Brain pericyte (primary cell): ENCODE measurements at regions not wholly inside any gene's neighbourhood (a gene's known extent, or its start where the extent isn't known, plus 50 kb on each side); places are given as distances from the start of the nearest gene placed in this dataset.
A peak's percentile ranks its signal among the peaks of the same experiment; 100 is the strongest.
"Not testable (repeated sequence)": the region's sequence is repeated elsewhere in the genome, so short reads cannot be mapped to it uniquely, and the experiment has no call there.

ENCODE experiments used
- DNase-seq: peaks from one replicate; pipeline ENCODE4 v3.0.0-alpha.2; 2012; ENCODE audit warnings: low read depth, low spot score

DNA sequence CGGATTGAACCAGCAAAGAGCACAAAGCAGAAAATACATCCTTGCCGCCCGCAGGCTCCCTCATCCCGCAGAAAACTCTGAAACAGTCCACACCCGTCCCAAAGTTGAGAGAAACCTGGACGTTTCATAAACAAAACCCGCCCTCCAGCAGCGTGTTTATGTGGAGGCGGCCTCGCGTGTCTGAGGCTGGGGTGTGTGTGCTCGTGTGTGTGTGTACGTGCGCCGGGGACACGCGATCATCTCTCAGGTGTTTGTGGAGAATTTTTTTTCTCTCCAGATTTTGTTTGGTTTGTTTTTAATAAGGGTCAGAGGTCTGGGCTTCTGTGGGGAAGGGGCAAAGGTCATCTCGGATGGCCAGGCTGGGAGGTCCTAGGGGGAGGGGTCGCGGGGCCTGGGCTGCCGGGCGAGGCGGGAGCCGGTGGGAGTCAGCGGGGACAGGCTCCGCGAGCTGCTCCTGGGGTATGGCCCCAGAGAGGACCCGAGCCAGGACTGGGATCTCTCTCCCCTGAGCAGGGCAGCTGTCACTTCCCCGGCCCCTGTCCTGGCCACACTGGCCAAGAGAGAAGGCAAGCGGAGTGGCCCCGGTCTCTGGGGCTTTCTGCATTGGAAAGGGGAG is 206.4 kb downstream of the C9orf50 start:
- DNase-seq: no peak

DNA sequence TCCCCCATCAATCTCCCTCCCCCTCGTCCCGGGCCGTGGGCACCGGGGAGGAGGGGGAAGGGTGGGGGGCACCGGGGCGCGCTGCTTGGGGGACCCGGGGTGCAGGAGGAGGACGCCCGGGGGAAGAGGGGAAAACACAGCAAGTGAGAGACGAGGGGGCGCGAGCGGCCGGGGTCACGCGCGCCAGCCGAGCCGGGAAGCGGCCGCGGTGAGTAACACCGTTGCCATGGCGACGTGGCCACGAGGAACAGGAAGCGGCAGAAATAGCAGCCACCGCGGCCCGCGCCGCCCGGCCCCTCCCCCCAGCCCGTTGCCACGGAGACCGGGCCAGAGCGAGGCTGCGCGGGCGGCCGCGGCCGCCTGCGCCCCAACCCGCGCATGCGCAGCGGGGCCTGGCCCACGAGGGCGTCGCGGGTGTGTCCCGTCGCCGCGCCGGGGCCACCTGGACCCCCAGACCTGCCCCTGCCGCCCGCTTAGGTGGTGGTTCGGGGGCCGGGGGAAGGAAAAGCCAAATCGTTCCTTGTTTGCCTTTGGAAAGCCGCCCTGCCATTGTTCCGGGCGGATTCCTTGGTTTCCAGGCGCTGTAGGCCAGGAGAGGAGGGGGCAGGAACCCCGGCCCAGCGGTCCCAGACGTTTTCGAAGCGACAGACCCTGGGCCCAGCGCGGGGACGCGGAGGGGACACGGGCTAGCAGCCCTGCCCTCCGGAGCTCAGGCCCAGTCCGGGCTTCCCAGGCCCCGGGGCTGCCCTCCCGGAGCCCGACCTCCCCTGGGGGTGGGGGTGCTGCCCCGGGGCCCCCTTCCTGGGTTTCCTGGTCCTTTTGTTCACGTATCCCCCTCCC is 207.1 kb downstream of the C9orf50 start:
- peak; percentile 83 for DNase-seq

DNA sequence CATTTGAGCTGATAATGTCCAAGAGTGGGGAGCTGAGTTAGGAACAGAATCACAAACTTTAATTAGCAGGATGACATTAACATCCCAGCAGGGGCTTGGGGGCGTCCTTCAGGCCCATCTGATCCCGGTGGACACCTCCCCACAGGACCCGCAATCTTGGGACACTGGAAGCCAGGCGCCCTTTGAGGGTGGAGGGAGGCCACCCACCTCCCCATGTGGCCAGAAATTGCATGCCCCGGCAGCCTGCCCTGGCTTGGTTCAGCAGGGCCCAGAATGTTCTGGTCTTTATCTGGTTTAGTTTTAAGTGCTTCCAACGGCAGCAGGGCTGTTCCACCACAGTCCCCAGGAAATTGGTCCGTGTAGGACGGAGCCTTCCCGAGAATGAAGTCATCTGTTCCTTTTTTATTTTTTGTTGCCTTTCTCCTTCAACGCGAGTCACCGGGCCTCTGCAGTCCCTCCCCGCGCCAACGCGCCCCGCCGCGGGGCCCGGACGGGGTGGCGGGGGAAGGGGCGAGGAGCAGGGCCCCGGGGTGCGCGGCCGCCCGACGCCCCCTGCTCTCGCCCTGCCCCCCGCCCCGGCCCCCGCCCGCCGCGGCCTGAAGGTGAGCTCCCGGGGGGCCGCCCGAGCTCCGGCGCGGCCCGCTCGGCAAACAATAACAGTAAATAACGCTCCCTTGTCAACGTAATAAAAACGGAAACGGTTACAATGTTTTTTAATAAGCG is 207.9 kb downstream of the C9orf50 start:
- no peak for DNase-seq

DNA sequence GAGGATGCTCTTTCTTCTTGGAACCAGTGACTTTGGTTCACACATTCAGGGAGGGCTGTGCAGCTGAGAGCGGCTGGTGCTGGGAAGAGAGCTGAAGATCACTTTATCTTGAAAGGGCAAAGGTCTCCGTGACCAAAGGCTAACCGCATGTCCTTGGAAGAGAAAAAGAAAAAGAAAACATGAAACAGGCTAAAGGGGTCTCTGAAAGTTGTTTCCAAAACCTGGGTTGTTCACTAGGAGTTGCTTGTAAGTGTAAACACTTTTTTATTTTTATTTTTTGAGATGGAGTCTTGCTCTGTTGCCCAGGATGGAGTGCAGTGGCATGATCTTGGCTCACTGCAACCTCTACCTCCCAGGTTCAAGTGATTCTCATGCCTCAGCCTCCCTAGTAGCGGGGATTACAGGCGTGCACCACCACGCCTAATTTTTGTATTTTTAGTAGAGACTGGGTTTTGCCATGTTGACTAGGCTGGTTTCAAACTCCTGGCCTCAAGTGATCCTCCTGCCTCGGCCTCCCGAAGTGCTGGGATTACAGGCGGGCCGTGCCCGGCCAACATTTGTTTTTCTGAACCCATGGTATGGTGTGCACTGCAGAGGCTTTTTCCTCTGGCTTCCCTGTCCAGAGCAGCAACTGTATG is 208.6 kb downstream of the C9orf50 start:
- DNase-seq: not testable (repeated sequence)

DNA sequence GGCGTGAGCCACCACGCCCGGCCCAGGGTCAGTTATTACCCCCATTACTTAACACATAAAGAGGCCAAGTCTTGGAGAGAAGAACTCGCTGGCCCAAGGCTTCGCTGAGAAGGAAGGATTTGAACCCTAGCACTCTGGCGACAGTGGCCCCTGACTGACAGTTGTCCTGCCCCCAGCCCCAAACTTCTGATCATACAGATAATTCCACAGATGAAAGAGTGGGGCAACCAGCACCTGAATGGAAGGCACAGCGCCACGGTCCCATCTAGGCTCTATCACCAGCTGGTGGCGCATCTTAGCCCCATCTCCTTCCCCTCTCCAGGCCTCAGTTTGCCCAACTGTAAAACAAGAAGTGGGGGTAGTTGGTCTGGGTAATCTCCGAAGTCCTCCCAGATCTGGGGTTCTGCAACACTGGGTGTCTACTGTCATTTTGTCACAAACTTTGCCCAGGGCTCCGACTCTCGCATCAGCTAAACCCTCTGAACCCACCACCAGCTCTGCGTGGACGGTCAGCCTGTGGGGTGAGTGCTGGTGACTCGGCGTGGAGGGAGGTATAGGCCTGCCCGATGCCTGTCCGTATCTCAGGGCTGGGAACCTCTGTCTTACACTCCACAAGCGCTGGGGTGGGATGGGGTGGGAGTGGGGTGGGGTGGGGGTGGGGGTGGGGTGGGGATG is 209.3 kb downstream of the C9orf50 start:
- no peak for DNase-seq

DNA sequence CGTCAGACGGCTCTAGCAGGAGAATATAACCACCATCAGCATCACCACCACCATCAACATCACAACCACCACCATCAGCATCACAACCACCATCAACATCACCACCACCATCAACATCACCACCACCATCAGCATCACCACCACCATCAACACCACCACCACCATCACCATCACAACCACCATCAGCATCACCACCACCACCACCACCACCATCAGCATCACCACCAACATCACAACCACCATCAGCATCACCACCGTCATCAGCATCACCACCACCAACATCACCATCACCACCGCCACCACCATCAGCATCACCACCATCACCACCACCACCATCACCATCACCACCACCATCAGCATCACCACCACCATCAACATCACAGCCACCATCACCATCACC is 210.7 kb downstream of the C9orf50 start:
- no peak for DNase-seq

DNA sequence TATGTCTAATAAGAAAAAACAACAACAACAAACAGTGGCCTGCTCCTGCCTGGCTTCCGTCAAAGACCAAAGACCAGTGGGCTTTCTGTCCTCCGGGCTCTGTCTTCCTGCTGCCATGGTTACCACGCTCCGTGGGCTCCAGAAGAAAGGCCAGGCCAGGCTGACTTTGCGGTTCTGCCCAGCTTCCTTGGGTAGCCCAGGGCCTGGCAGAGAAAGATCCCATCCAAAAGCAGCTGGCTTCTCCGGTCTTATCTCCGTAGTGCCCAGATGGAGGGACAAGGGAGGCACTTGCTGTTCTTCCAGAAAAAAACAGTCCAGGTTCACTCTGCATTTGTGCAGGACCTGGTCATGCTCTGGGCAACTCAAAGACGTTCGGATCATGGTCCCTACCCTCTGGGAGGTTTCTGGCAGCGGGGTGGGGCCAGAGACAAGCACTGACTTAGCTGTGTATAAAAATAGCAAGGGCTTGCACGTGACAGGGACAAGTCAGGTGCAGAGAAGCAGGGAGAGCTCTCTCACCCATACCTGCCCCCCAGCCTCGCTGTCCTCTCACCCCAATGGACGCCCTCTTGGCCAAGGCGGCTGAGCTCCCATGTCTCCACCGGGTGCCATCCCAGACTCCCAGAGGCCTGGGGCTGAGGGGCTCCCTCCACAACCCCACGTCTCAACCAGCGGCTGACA is 212.2 kb downstream of the C9orf50 start:
- no peak for DNase-seq

DNA sequence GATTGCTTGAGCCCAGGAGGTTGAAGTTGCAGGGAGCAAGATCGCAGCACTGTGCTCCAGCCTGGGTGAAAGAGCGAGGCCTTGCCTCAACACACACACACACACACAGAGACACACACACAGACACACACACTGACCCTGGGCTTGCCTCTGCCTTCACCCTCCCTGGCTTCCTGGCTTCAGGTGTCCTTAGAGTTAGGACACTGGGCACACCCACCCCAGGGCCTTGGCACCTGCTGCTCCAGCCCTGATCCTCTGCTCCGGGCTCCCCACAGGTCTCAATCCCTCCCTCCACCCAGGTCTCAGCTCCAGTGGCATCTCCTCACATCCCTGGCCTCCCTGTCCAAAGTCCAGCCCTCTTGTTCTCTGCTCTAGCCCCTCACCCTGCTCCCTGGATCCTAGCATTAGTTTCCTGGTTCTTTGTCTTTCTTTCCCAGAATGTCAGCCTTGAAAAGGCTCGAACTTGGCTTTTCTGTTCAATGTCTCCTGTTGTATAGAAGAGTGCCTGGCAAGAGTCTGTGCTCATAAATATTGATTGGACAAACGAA is 212.9 kb downstream of the C9orf50 start:
- no peak for DNase-seq

DNA sequence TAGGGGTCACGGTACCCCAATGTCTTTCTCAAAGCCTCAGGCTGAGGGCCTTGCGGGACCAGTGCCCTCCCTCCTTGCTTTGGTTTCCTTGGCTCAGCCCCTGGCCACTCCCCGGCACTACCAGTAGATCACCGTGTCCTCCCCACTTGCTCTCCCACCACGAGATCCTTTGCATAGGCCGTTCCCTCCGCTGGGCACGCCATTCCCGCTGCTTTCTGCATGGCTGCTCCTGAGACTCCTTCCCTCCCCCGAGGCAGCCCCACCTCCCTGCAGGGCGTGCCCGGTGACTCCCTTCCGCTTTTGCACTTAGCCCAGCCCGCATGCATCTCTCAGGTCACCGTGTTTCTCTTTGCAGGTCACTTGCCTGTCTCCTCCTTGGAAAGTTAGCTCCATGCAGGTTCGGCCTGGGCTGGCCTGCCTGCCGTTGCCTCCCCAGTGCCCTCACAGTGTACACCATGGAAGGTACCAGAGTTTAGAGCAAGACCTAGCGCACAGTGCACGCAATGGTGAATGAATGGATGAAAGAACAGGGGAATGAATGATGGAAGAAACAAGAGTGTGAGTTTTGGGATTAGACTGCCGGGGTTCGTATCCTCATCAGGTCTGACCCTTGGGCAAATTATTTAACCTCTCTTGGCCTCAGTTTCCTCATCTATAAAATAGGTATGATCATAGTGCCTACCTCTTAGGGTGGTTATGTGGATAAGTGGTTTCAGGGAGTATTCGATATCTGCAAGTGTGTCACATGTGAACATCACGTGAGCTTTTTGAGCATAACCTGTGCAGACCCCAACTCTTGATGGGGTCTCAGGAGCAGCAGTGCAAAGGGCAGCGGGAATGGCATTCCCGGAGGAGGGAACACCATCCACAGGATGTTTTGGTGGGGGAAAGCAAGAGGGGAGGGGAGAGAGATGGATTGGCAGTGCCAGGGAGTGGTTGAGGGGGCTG is 214.3 kb downstream of the C9orf50 start:
- DNase-seq: no peak

DNA sequence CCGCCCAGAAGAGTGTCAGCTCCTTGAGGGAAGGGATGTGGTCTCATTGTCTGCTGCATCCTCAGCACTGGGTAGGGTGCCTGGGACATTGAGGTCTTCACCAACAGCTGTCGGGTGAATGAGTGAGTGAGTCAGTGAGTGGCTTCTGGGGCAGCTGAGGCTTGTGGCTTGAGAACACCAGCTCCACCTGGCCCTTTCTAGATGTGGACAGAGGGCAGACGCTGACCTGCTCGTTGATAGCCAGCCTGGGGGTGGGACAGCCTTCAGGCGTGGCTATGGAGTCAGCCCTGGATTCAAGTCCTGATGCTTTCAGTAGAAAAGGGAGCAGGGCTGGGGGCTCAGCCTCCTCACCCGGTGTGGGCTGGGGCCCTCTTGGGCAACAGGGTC is 215.1 kb downstream of the C9orf50 start:
- no peak for DNase-seq

DNA sequence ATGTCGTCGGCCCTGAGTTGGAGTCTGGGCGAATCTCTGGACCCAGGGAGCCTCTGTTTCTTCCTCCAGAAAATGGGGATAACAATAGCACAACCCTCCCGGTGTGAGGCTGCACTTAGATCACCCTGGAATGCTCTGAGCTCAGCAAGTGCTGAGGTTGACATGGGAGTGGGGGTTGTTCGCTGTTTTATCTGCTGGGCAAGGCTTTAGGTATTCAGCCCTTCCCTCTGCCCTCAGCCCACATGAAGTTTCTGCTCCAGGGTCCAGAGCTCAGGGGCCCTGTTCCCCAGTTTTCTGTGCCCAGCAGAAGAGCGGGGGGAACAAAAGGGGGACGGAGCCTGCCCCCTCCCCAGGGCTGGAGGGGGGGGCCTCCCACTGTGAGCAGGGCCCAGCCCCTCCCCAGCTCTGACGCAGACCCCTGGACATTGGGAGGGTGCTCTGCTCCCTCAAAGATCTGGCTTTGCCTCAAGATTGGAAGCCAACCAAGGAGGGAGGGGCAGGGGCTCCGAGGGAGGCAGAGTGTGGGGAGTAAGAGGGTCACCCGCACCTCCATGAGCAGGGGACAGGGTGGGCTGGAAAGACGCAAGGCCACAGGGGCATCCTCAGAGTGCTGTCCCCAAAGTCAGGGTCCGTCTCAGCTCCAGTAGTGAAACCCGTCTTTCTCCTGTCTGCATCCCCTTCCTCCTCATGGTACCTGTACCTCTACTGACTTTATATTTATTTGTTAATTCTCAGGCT is 215.6 kb downstream of the C9orf50 start:
- DNase-seq: no peak

DNA sequence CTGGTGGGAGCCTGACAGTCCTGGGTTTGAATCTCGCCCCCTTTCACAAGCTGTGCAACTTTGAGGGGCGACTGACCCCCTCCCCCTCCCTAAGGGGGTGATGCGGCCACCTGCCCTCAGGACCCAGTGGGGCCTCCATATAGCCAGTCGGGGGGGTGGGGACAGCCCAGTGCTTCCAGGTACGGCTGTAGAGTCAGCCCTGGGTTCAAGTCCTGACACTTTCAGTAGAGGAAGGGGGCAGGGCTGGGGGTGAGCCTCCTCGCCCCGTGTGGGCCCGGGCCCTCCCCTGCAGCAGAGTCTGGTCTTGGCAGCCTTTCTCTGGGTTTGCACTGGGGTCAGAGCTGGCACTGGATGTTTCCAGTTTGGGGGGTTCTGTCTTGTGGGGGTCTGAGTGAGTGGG is 216.3 kb downstream of the C9orf50 start:
- DNase-seq: no peak

DNA sequence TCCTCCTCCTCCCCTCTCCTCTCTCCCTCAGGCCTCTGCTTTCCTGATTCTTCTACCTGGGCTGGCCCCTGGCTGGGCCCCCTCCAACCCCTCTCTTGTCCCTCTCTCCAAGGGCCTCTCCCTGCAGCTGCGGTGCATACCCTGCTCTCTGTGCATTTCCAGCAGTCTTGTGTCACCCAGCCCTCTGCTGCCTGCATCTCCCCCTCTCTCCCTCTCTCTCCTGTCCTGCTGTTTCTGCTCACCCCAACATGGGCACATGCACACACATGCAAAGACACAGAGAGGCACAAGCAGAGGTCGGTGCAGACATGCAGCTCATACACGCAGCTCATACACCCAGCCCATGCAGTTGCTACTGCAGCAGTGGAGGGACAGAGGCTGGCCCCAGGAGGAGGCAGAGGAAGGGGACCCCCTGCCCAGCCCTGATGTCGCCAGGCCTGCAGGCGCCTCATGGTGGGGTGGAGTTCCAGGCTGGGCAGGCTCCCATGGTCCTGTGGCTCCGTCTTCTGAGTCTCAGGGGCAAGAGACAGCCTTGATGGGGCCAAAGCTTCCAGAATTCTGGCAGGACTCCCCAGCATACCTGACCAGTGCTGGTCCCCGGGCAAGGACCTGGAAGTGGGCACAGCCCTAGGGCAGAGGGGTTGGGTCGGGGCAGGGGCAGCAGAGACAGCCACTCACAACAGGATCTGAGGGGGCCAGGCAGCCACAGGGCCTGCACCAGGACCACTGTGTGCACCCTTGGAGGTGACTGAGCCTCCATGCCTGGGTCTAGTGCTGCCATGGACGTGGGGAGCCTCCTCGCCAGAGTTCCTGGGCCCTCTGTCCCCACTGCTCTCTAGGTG is 216.9 kb downstream of the C9orf50 start:
- no peak for DNase-seq

DNA sequence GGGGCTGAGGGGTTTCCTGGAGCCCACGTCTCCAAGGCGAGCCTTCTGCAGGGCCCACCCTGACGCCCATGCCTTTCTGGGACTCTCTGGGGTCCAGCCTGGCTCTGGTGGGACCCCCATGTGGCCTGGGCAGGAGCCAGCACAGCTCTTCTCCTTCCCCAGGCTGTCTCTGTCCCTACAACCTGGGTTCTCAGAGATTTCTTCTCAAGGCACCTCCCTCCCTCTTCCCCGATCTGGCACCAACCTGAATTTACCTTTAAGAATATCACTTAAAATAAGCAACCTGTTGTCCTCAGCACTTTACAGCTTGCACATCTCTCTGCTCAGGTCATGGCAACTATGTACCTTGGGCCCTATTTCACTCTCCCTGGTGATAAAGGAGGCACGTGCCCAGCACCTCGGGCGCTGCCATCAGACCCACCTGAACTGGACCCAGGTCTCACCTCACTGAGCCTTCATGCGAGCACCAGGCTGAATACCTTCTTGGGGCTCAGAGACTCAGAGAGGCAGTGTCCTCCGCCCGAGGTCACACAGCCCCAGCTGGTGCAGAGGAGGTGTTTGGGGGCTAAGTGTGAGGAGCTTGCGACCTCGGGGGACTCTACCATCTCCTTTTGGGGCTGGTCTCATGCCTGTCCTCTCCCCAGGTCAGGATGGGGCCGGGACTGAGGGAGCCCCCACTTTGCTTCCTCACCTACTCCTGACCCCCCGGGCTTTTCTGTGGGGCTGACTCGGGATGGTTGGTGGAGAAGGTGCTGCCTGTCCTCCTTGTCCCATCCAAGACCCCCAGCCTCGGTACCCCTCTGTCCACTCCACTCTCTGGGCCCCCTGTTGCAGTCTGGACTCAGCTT is 217.7 kb downstream of the C9orf50 start:
- no peak for DNase-seq

DNA sequence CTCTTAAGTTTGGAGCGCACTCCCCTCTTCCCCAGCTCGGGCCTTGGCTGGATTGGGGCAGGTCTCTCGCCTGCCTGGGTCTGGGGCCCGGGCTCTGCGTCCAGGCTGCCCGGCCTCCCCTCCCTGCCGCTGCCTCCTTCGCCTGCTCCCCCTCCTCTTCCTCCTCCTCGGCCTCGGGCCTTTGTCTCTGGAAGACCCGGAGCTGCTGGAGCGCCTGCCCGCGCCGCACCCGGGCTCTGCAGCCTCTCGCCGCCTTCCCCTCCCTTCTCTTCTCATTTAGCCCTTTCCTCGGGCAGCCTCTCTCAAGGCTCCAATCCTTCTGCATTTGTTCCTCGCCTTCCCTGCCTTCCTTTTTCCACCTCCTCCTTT is 218.5 kb downstream of the C9orf50 start:
- DNase-seq: no peak

DNA sequence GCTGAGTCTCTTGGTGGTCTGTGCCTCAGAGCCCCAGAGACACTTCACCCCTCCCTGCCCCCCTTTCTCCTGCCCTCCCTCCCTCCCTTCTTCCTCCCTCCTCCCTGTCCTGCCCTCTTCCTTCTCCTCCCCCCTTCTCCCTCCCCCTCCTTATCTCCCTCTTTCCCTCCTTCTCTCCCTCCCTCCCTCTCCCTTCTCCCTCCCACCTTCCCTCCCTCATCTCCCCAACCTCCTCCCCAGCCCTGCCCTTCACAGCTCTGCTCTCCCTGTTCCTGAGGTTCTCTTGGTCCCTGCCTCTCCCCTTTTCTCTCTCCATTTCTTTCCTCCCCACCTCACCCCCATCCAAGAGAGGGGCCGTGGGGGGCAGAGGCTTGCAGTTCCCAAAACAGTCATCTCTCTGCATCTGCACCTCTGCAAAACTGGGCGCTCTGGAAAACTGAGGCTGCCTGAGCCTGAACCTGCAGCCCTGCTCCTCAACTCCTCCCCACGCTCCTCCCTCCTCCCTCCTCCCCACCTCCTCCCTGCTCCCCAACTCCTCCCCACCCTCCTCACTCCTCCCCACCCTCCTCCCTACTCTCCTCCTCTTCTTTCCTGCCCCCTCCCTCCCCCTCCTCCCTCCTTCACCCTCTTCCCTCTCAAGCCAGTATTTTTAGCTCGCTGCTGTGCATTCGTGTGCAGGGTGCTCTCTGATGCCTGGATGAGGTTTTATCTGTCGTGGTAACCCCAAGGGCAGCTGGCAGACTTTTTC is 219.1 kb downstream of the C9orf50 start:
- DNase-seq: no peak
